HG03159 (cell line): ENCODE measurements at regions not wholly inside any gene's neighbourhood (a gene's known extent, or its start where the extent isn't known, plus 50 kb on each side); places are given as distances from the start of the nearest gene placed in this dataset.
"Not testable (repeated sequence)": the region's sequence is repeated elsewhere in the genome, so short reads cannot be mapped to it uniquely, and the experiment has no call there.

Experiments
- ATAC-seq: cut with Tn5 transposase; IDR thresholded peaks from one replicate; pipeline ENCODE4 v1.9.1; 2021; ENCODE audit warnings: mild to moderate bottlenecking, moderate library complexity; ENCODE audit not compliant: unreplicated experiment

DNA sequence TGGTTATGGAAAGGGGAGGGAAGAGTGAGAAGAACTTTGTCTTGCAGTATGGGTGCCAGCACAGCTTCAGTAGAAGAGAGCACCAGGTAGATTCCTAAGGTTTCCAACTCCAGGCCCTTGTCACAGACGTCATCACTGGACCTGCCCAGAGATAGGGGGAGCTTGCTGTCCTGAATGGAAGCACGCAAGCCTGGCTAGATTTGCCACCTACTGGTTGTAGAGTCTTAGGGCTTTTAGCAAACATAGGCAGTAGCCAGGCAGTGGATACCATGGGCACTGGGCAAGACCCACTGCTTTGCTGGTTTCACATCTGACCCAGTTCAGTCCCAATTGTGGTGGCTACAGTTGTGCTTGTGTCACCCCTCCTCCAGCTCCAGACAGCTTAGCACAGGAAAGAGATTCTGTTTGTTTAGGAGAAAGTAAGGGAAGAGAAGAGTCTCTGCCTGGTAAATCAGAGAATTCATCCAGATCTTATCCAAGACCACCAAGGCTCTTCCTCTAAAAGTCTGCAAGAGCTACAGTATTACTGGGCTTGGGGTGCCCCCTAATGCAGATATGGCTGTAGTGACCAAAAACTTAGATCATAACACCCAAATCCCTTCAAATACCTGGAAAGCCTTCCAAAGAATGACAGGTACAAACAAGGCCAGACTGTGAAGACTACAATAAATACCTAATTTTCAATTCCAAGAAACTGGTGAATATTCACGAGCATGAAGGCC is 158.9 kb downstream of the HINT1 start:
- ATAC-seq: no peak

- ATAC-seq: no peak
These were observed 163.5 kb downstream of the HINT1 start for GRCh38 chr5:131001507-131001906.

DNA sequence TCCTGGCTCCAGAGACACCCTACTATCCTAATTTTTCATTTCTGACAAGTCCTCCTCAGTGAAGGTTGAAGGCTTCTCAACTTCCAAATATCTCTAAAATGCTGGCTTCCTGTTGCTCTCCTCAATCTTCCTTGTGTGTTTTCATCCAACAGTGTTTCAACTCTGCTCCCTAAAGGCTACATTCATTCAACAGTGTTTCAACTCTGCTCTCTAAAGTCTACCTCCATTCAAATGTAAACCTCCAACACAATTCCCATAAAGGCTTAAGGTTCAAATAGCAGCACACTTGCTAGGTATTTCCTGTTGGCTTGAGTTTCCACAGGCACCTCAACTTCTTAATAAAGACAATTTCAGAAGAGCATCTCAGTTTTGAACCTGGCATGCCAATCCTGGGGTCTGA is 164.8 kb downstream of the HINT1 start:
- no peak for ATAC-seq

- ATAC-seq: not testable (repeated sequence)
These were observed 168.3 kb downstream of the HINT1 start for GRCh38 chr5:130996720-130997119.

- ATAC-seq: no peak
These were observed 169.2 kb downstream of the HINT1 start for GRCh38 chr5:130995851-130996250.

GRCh38 chr5:130995254-130995515 is 169.9 kb downstream of the HINT1 start:
- no peak for ATAC-seq

GRCh38 chr5:130994496-130995253 is 170.4 kb downstream of the HINT1 start:
- no peak for ATAC-seq

GRCh38 chr5:130992621-130993020 is 172.4 kb downstream of the HINT1 start:
- no peak for ATAC-seq

DNA sequence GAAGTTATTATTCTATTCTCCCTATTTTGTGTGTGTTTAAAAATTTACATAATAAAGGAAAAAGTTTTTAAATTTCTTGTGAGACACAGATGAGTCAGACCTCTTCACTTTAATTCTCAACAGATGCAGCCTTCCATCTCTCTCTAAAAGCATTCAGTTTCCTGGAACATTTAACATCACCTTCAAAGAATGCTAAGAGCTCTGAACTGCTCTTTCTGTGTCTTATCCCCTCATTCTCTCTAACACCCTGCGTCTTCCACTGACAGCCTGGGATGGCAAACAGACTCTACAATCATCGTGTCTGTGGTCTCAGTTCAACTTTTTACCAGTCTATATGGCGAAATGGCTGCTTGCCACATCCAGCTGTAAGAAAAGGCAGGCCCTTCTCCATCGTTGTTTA is 173.0 kb downstream of the HINT1 start:
- ATAC-seq: no peak

- ATAC-seq: no peak
These were observed 179.3 kb downstream of the HINT1 start for GRCh38 chr5:130985776-130986175.

DNA sequence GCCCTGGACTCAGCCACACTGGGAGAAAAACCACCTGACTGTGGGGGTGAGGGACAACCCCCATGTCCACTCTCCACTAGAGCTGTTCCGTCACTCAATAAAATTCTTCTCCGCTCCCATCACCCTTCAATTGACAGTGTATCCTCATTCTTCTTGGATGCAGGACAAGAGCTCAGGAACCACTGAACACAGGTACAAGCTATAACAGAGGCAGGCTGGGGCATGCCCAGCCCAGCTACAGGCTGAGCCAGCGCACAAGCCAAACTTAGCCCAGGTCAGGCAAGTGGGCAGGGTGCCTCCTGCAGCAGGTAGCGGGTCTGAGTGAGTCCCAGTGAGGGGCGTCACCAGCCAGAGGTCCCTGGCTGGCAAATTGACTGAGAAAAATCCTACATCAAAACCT is 183.4 kb downstream of the HINT1 start:
- ATAC-seq: no peak

DNA sequence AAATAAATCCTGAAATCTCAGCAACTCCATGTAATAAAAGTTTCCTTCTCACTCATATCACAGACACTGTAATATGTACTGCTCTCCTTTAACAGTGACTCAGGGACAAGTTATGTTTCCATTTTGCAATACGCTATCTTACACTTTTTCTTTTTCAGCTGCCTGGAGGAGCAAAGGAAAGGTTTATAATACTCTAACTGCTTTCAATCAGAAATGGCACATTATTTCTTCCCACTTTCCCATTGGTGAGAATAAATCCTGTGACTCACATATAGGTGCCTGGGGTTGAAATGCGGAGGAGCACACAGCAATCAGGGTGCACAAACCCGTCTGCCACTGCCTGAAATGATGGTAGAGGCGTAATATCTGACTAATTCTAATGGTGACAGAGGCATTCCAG is 186.6 kb downstream of the HINT1 start:
- ATAC-seq: no peak

DNA sequence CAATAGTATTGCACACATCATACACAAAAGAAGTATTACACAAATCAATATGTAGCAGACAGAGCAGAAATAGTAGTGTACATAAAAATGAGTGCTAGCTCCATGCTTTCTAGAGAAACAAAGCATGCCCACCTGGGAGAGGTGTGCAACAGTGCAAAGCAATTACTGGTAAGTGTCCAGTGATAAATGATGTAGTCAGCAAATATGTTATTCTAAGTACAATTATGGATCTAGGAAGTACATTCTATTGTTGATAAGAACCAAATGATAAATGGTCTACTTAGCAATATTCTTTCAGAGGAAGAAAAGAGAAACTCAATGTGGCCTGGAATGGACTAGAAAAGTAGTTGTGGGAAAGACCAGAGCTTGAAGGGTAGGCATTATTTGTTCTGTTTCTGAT is 188.6 kb downstream of the HINT1 start:
- no peak for ATAC-seq

- no peak for ATAC-seq
These were observed 189.2 kb downstream of the HINT1 start for GRCh38 chr5:130975847-130976246.

DNA sequence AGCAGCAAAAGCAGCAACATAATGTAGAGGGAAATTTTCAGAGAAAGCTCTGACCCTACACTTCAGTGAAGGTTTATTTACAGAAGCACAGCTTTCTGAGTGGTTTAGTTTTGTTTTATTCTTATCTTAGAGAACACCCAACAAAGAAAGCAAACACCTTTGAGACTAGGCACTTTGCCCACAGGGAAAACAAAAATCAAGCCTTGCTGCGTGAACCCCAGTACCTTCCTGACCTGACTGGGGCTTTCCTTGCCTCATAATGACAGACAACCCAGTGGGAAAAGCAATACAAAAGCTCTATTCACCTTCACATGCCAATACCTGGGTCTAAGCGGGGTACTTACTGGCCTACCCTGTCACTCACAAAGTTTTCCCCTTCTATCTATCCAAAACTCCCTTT is 189.8 kb downstream of the HINT1 start:
- ATAC-seq: no peak

DNA sequence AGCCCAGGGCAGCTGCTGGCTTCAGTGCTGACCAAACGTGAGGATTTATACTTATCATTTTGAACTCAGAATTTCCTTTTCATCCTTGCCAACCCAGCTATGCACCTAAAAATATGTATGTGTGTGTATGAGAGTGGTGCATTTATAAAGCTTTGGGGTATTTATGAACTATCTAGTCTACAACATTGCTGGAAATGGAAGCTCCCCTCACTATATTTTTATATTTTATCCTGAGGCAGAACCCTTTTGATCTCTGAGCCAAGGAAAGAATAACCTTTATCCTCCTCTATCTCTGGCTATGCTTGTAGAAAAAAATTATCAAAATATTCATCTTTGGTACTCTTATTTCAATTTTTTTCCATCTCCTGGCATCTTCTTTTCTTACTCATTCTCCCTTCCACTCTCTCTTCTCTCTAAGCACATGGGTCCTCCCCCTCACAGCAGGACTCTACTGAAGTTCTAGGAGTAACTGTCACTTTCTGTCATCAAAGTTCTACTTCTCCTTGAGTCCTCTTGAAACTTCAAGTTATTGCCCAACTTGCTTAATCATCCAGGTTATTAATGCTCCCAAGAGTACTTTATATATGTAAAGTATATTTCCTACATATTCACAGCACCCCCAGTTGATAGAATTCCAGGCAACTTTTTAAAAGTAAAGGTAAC is 190.9 kb downstream of the HINT1 start:
- no peak for ATAC-seq

GRCh38 chr5:130966990-130967525 is 198.0 kb downstream of the HINT1 start:
- ATAC-seq: no peak

GRCh38 chr5:130965920-130966319 is 199.1 kb downstream of the HINT1 start:
- ATAC-seq: no peak

- ATAC-seq: no peak
These were observed 199.7 kb downstream of the HINT1 start for GRCh38 chr5:130965360-130965759.

- no peak for ATAC-seq
These were observed 200.5 kb downstream of the HINT1 start for GRCh38 chr5:130964231-130965202.

GRCh38 chr5:130963798-130964197 is 201.3 kb downstream of the HINT1 start:
- no peak for ATAC-seq
